Neural progenitor cell (in vitro differentiated cells): ENCODE measurements at regions not wholly inside any gene's neighbourhood (a gene's known extent, or its start where the extent isn't known, plus 50 kb on each side); places are given as distances from the start of the nearest gene placed in this dataset.

Source experiments
- DNase-seq: peaks from one replicate; pipeline ENCODE4 v3.0.0-alpha.2; 2016; ENCODE audit warnings: low spot score
- H2AFZ ChIP-seq: fragments of 200-600 bp; sonication (generic); replicated peaks from 2 replicates; pipeline ENCODE4 v1.6.1; 2016; ENCODE audit warnings: antibody characterized with exemption
- H3F3A ChIP-seq: fragments of 200-600 bp; sonication (generic); 2 replicates; pipeline ENCODE4 v1.6.1; 2016; ENCODE audit warnings: antibody characterized with exemption, low read depth
- H3K27ac ChIP-seq: fragments of 200-600 bp; sonication (generic); 2 replicates; pipeline ENCODE4 v1.5.1; 2016; ENCODE audit warnings: mild to moderate bottlenecking
- H3K27me3 ChIP-seq: fragments of 200-600 bp; sonication (generic); 2 replicates; pipeline ENCODE4 v1.6.1; 2016; ENCODE audit warnings: mild to moderate bottlenecking, moderate library complexity
- H3K36me3 ChIP-seq: fragments of 200-600 bp; sonication (generic); 2 replicates; pipeline ENCODE4 v1.5.1; 2016
- H3K4me1 ChIP-seq: fragments of 200-600 bp; sonication (generic); 2 replicates; pipeline ENCODE4 v1.6.1; 2016; ENCODE audit warnings: mixed run types
- H3K4me2 ChIP-seq: fragments of 200-600 bp; sonication (generic); 2 replicates; pipeline ENCODE4 v1.6.1; 2016
- H3K4me3 ChIP-seq: fragments of 200-600 bp; sonication (generic); 2 replicates; pipeline ENCODE4 v1.5.1; 2016
- H3K79me2 ChIP-seq: fragments of 200-600 bp; sonication (generic); 2 replicates; pipeline ENCODE4 v1.6.1; 2016; ENCODE audit warnings: low read depth
- H3K9ac ChIP-seq: fragments of 200-600 bp; sonication (generic); 2 replicates; pipeline ENCODE4 v1.6.1; 2016
- H3K9me3 ChIP-seq: fragments of 200-600 bp; sonication (generic); 2 replicates; pipeline ENCODE4 v1.5.1; 2016; ENCODE audit warnings: low read depth
- H4K20me1 ChIP-seq: fragments of 200-600 bp; sonication (generic); 2 replicates; pipeline ENCODE4 v1.6.1; 2016; ENCODE audit warnings: low read depth
- H3K27ac Mint-ChIP-seq: 3 replicates; pipeline ENCODE4 v1.8.0; 2021; ENCODE audit warnings: mixed read lengths
- H3K27me3 Mint-ChIP-seq: 2 replicates; pipeline ENCODE4 v1.8.0; 2022; ENCODE audit warnings: low read depth, mild to moderate bottlenecking, inconsistent platforms, moderate library complexity, mixed read lengths; ENCODE audit not compliant: insufficient read depth
- H3K36me3 Mint-ChIP-seq: 3 replicates; pipeline ENCODE4 v1.8.0; 2021; ENCODE audit warnings: mixed read lengths
- H3K4me1 Mint-ChIP-seq: 3 replicates; pipeline ENCODE4 v1.8.0; 2021; ENCODE audit warnings: mixed read lengths
- H3K4me3 Mint-ChIP-seq: 3 replicates; pipeline ENCODE4 v1.8.0; 2021; ENCODE audit warnings: mild to moderate bottlenecking, moderate library complexity, mixed read lengths
- H3K9me3 Mint-ChIP-seq: 3 replicates; pipeline ENCODE4 v1.8.0; 2020; ENCODE audit warnings: mixed read lengths
- CTCF ChIP-seq: fragments of 200-600 bp; sonication (generic); IDR thresholded peaks from 2 replicates; pipeline ENCODE4 v1.5.1; 2017; ENCODE audit warnings: antibody characterized with exemption, mild to moderate bottlenecking
- EZH2 ChIP-seq: fragments of 200-600 bp; sonication (generic); IDR thresholded peaks from 2 replicates; pipeline ENCODE4 v1.6.1; 2017; ENCODE audit warnings: antibody characterized with exemption, mild to moderate bottlenecking, moderate library complexity
- EZH2phosphoT487 ChIP-seq: fragments of 200-600 bp; sonication (generic); IDR thresholded peaks from 2 replicates; pipeline ENCODE4 v1.6.1; 2017; ENCODE audit warnings: antibody characterized with exemption

- TF ChIP-seq CTCF, result no peak
- TF ChIP-seq EZH2, result no peak
- TF ChIP-seq EZH2phosphoT487, result no peak
- Mint-ChIP-seq H3K4me3 (no peak overlapping the region), H3K36me3 (no peaks in the 10 kb centered on the region), H3K4me1 (peaks cover 15% of the 10 kb centered on the region), H3K9me3 (no peaks in the 10 kb centered on the region), H3K27me3 (no peaks in the 10 kb centered on the region), H3K27ac (no peak overlapping the region)
- no peaks in the 10 kb centered on the region for H3K4me1 ChIP-seq
- H2AFZ ChIP-seq, result no peak overlapping the region
- H3K4me3 ChIP-seq, result no peak overlapping the region
- no peaks in the 10 kb centered on the region for H3F3A ChIP-seq
- H3K9ac ChIP-seq, result no peak overlapping the region
- no peaks in the 10 kb centered on the region for H4K20me1 ChIP-seq
- H3K27ac ChIP-seq, result no peak overlapping the region
- no peaks in the 10 kb centered on the region for H3K36me3 ChIP-seq
- H3K4me2 ChIP-seq, result no peak overlapping the region
- no peaks in the 10 kb centered on the region for H3K27me3 ChIP-seq
- H3K9me3 ChIP-seq, result no peaks in the 10 kb centered on the region
- no peaks in the 10 kb centered on the region for H3K79me2 ChIP-seq
- DNase-seq, result no peak
Measured at GRCh38 chr4:128351502-128351901, 63.9 kb upstream of the PGRMC2 start.

- no peak overlapping the region for H3K4me3 Mint-ChIP-seq
- no peaks in the 10 kb centered on the region for H3K4me1 ChIP-seq
- TF ChIP-seq CTCF (no peak), EZH2phosphoT487 (no peak), EZH2 (no peak)
- no peaks in the 10 kb centered on the region for H3K36me3 Mint-ChIP-seq
- H3K4me1 Mint-ChIP-seq, result peaks cover 15% of the 10 kb centered on the region
- no peaks in the 10 kb centered on the region for H3K27me3 ChIP-seq
- no peak overlapping the region for H3K27ac ChIP-seq
- H2AFZ ChIP-seq, result no peak overlapping the region
- H3K4me2 ChIP-seq, result no peak overlapping the region
- no peaks in the 10 kb centered on the region for H3K27me3 Mint-ChIP-seq
- H3K36me3 ChIP-seq, result no peaks in the 10 kb centered on the region
- no peaks in the 10 kb centered on the region for H3F3A ChIP-seq
- H4K20me1 ChIP-seq, result no peaks in the 10 kb centered on the region
- no peak overlapping the region for H3K4me3 ChIP-seq
- H3K9me3 Mint-ChIP-seq, result no peaks in the 10 kb centered on the region
- no peaks in the 10 kb centered on the region for H3K9me3 ChIP-seq
- no peak for DNase-seq
- H3K27ac Mint-ChIP-seq, result no peak overlapping the region
- no peaks in the 10 kb centered on the region for H3K79me2 ChIP-seq
- no peak overlapping the region for H3K9ac ChIP-seq
Measured at GRCh38 chr4:128350449-128351045, 62.9 kb upstream of the PGRMC2 start.

GRCh38 chr4:128349921-128350320 lies 62.3 kb upstream of the PGRMC2 start:
- Histone ChIP-seq H3K27ac (no peak overlapping the region), H2AFZ (no peak overlapping the region), H3K4me2 (no peak overlapping the region), H4K20me1 (no peaks in the 10 kb centered on the region), H3K36me3 (no peaks in the 10 kb centered on the region), H3K4me1 (no peaks in the 10 kb centered on the region), H3K27me3 (no peaks in the 10 kb centered on the region), H3K4me3 (no peak overlapping the region), H3F3A (no peaks in the 10 kb centered on the region), H3K79me2 (no peaks in the 10 kb centered on the region), H3K9me3 (no peaks in the 10 kb centered on the region), H3K9ac (no peak overlapping the region)
- TF ChIP-seq EZH2phosphoT487 (no peak), EZH2 (no peak), CTCF (no peak)
- no peak overlapping the region for H3K4me3 Mint-ChIP-seq
- no peaks in the 10 kb centered on the region for H3K36me3 Mint-ChIP-seq
- DNase-seq, result no peak
- H3K4me1 Mint-ChIP-seq, result peaks cover 10% of the 10 kb centered on the region
- H3K27ac Mint-ChIP-seq, result no peak overlapping the region
- no peaks in the 10 kb centered on the region for H3K27me3 Mint-ChIP-seq
- H3K9me3 Mint-ChIP-seq, result no peaks in the 10 kb centered on the region
